H1 (cell line): ENCODE measurements at regions not wholly inside any gene's neighbourhood (a gene's known extent, or its start where the extent isn't known, plus 50 kb on each side); places are given as distances from the start of the nearest gene placed in this dataset.

Source experiments
- CTCF ChIA-PET: fragments of 300-600 bp; sonication (Branson Sonifier 250); formaldehyde crosslinking; loops from one replicate; lab custom pipeline; 2021; ENCODE audit not compliant: partially characterized antibody; lab: Charles Lee
- POLR2A ChIA-PET: fragments of 300-600 bp; sonication (Branson Sonifier 250); formaldehyde crosslinking; loops from one replicate; lab custom pipeline; 2021; ENCODE audit warnings: inconsistent platforms; ENCODE audit not compliant: partially characterized antibody; lab: Charles Lee
- DNase-seq, 2 experiments: peaks; one replicate each; pipeline versions ENCODE4 v3.0.0 to v3.0.0-alpha.2; 2010 to 2022; ENCODE audit warnings: low spot score in 2 of 2, low read depth in 1 of 2, mixed read lengths in 1 of 2
- FAIRE-seq: peaks from 2 replicates; lab custom pipeline; 2011; peaks lifted over from hg19 to GRCh38; lab: Jason Lieb, UNC
- H2AFZ ChIP-seq: 2 replicates; pipeline ENCODE4 v1.8.1; 2012; ENCODE audit warnings: low read length, inconsistent platforms
- H2AK5ac ChIP-seq: 2 replicates; pipeline ENCODE4 v1.6.1; 2013; ENCODE audit warnings: low read depth, low read length
- H2BK120ac ChIP-seq: replicated peaks from 2 replicates; pipeline ENCODE3; 2013; ENCODE audit warnings: low read depth, low read length, inconsistent platforms
- H2BK12ac ChIP-seq: 2 replicates; pipeline ENCODE4 v1.6.1; 2013; ENCODE audit warnings: low read depth, low read length
- H2BK15ac ChIP-seq: 2 replicates; pipeline ENCODE4 v1.6.1; 2013; ENCODE audit warnings: low read length
- H2BK20ac ChIP-seq: 2 replicates; pipeline ENCODE4 v1.6.1; 2013; ENCODE audit warnings: low read length
- H2BK5ac ChIP-seq: 2 replicates; pipeline ENCODE4 v1.6.1; 2013; ENCODE audit warnings: low read depth, low read length
- H3K14ac ChIP-seq: 2 replicates; pipeline ENCODE4 v1.6.1; 2013; ENCODE audit warnings: inconsistent platforms; ENCODE audit not compliant: insufficient read length
- H3K18ac ChIP-seq: 2 replicates; pipeline ENCODE4 v1.6.1; 2013; ENCODE audit warnings: low read length; ENCODE audit errors: extremely low read depth
- H3K23ac ChIP-seq: 2 replicates; pipeline ENCODE4 v1.6.1; 2013; ENCODE audit warnings: inconsistent platforms; ENCODE audit not compliant: insufficient read length
- H3K23me2 ChIP-seq: 2 replicates; pipeline ENCODE4 v1.6.1; 2013; ENCODE audit warnings: low read depth, low read length
- H3K27ac ChIP-seq: 2 replicates; pipeline ENCODE4 v1.6.1; 2011; ENCODE audit warnings: low read depth, low read length, inconsistent platforms
- H3K27me3 ChIP-seq, 4 experiments: replicated peaks in 1 of 4; 1 replicate in 1 of 4; 2 replicates in 3 of 4; pipeline versions ENCODE4 v1.6.1 to v1.8.1; 2011 to 2013; ENCODE audit warnings: low read length in 3 of 4, mild to moderate bottlenecking in 3 of 4, inconsistent platforms in 2 of 4, mixed read lengths in 2 of 4, moderate library complexity in 1 of 4; ENCODE audit not compliant: control insufficient read depth in 3 of 4, insufficient read depth in 3 of 4; ENCODE audit errors: extremely low read depth in 1 of 4
- H3K36me3 ChIP-seq, 4 experiments: 2 replicates each; pipeline versions ENCODE4 v1.6.1 to v1.8.1; 2011 to 2013; ENCODE audit warnings: mild to moderate bottlenecking in 4 of 4, low read length in 3 of 4, moderate library complexity in 2 of 4, control low read depth in 1 of 4, inconsistent platforms in 1 of 4; ENCODE audit not compliant: insufficient read depth in 4 of 4, control insufficient read depth in 2 of 4
- H3K4ac ChIP-seq: replicated peaks from 2 replicates; pipeline ENCODE3; 2013; ENCODE audit warnings: low read length, low read depth, mixed read lengths, inconsistent platforms; ENCODE audit not compliant: insufficient read length
- H3K4me1 ChIP-seq, 4 experiments: replicated peaks in 1 of 4; 1 replicate in 1 of 4; 2 replicates in 3 of 4; pipeline versions ENCODE4 v1.6.1 to v1.8.1; 2011 to 2013; ENCODE audit warnings: low read length in 3 of 4, inconsistent platforms in 2 of 4, mixed read lengths in 1 of 4; ENCODE audit not compliant: insufficient read depth in 4 of 4, control insufficient read depth in 3 of 4
- H3K4me2 ChIP-seq, 2 experiments: 2 replicates each; pipeline versions ENCODE4 v1.6.1 to v1.8.1; 2011 to 2013; ENCODE audit warnings: low read depth in 2 of 2, low read length in 2 of 2, control low read depth in 1 of 2, inconsistent platforms in 1 of 2, mild to moderate bottlenecking in 1 of 2; ENCODE audit not compliant: insufficient read depth in 1 of 2
- H3K4me3 ChIP-seq, 4 experiments: fragments of 200-600, 300-600 bp in 1 of 4; sonication (generic), shearing (Covaris generic), sonication (Bioruptor Twin) in 1 of 4; 2 replicates each; pipeline versions ENCODE4 v1.5.1 to v1.8.1; 2011 to 2016; ENCODE audit warnings: low read length in 4 of 4, low read depth in 3 of 4, control low read depth in 2 of 4, inconsistent platforms in 2 of 4, mild to moderate bottlenecking in 2 of 4, mixed read lengths in 1 of 4, moderate library complexity in 1 of 4; ENCODE audit not compliant: insufficient read depth in 2 of 4; ENCODE audit errors: extremely low read depth in 1 of 4
- H3K56ac ChIP-seq: replicated peaks from 2 replicates; pipeline ENCODE3; 2013; ENCODE audit warnings: low read depth, mild to moderate bottlenecking, mixed read lengths, low read length, inconsistent platforms; ENCODE audit not compliant: insufficient read length
- H3K79me1 ChIP-seq: 2 replicates; pipeline ENCODE4 v1.6.1; 2013; ENCODE audit warnings: low read depth, low read length, control low read depth
- H3K79me2 ChIP-seq, 2 experiments: 2 replicates each; pipeline versions ENCODE4 v1.6.1 to v1.8.1; 2012 to 2013; ENCODE audit warnings: low read length in 2 of 2, mild to moderate bottlenecking in 2 of 2, inconsistent platforms in 1 of 2; ENCODE audit not compliant: insufficient read depth in 2 of 2, control insufficient read depth in 1 of 2
- H3K9ac ChIP-seq, 4 experiments: replicated peaks in 1 of 4; 1 replicate in 1 of 4; 2 replicates in 3 of 4; pipeline versions ENCODE4 v1.6.1 to v1.8.1; 2011 to 2013; ENCODE audit warnings: low read depth in 3 of 4, low read length in 3 of 4, control low read depth in 2 of 4, mild to moderate bottlenecking in 2 of 4, moderate library complexity in 2 of 4, inconsistent platforms in 1 of 4; ENCODE audit errors: extremely low read depth in 1 of 4
- H3K9me3 ChIP-seq, 2 experiments: 2 replicates each; pipeline versions ENCODE4 v1.6.1 to v1.8.1; 2012 to 2013; ENCODE audit warnings: mild to moderate bottlenecking in 2 of 2, moderate library complexity in 2 of 2, control low read depth in 1 of 2, inconsistent platforms in 1 of 2, low read depth in 1 of 2, low read length in 1 of 2, mixed read lengths in 1 of 2; ENCODE audit not compliant: insufficient read depth in 2 of 2
- H4K20me1 ChIP-seq, 2 experiments: replicated peaks in 1 of 2; 2 replicates each; pipeline versions ENCODE3 to v1.8.1; 2011 to 2013; ENCODE audit warnings: inconsistent platforms in 2 of 2, low read length in 2 of 2, mild to moderate bottlenecking in 1 of 2; ENCODE audit not compliant: insufficient read depth in 2 of 2, control insufficient read depth in 1 of 2
- H4K5ac ChIP-seq: 2 replicates; pipeline ENCODE4 v1.6.1; 2013; ENCODE audit warnings: low read length, low read depth, mixed read lengths, inconsistent platforms; ENCODE audit not compliant: insufficient read length
- H4K8ac ChIP-seq: 2 replicates; pipeline ENCODE4 v1.8.0; 2013; ENCODE audit warnings: mild to moderate bottlenecking, moderate library complexity, low read length, inconsistent platforms; ENCODE audit not compliant: insufficient read depth; ENCODE audit errors: extremely low read depth
- H4K91ac ChIP-seq: replicated peaks from 2 replicates; pipeline ENCODE3; 2013; ENCODE audit warnings: low read length, mixed read lengths, inconsistent platforms; ENCODE audit not compliant: insufficient read length
- ASH2L ChIP-seq: fragments of 200-600, 300-600 bp; sonication (generic); IDR thresholded peaks from one replicate; pipeline ENCODE4 v1.7.1; 2017; ENCODE audit warnings: low read length
- HDAC6 ChIP-seq: IDR thresholded peaks from one replicate; pipeline ENCODE4 v1.7.1; 2012; ENCODE audit warnings: low read depth, mild to moderate bottlenecking, inconsistent platforms, low read length, moderate library complexity
- ZNF274 ChIP-seq: IDR thresholded peaks from 2 replicates; pipeline ENCODE4 v1.7.0; 2012; ENCODE audit warnings: low read length, borderline replicate concordance; ENCODE audit errors: extremely low read depth
- WGBS, 2 experiments: shearing (Covaris generic) in 1 of 2; methylation state at CpG; one replicate each; pipeline versions ENCODE4 v1.1.6 to v1.1.7; 2013 to 2015; ENCODE audit warnings: low lambda C conversion rate in 2 of 2, mixed read lengths in 2 of 2, inconsistent platforms in 1 of 2, low coverage in 1 of 2, missing lambda C conversion rate in 1 of 2; ENCODE audit not compliant: insufficient replicate concordance in 2 of 2, insufficient coverage in 1 of 2, insufficient read length in 1 of 2; ENCODE audit errors: extremely low coverage in 1 of 2, missing lambda C conversion rate in 1 of 2; 5-methylcytosine and 5-hydroxymethylcytosine counted together

GRCh38 chr5:4758550-4758949 lies 381.6 kb upstream of the ADAMTS16 start:
- Histone ChIP-seq H4K5ac (no peak overlapping the region), H3K4me3 (no peak overlapping the region), H2BK20ac (no peak overlapping the region), H2BK120ac (no peak overlapping the region), H3K27ac (no peak overlapping the region), H3K9me3 (no peaks in the 10 kb centered on the region), H2BK12ac (no peak overlapping the region), H4K8ac (no peak overlapping the region), H2BK5ac (no peak overlapping the region), H3K27me3 (no peaks in the 10 kb centered on the region), H3K23ac (no peak overlapping the region), H4K20me1 (no peaks in the 10 kb centered on the region), H3K9ac (no peak overlapping the region), H4K91ac (no peak overlapping the region), H3K4me1 (no peaks in the 10 kb centered on the region), H2AK5ac (no peak overlapping the region), H3K79me2 (no peaks in the 10 kb centered on the region), H2AFZ (no peak overlapping the region), H3K56ac (no peak overlapping the region), H3K14ac (no peak overlapping the region), H3K18ac (no peak overlapping the region), H3K4ac (no peak overlapping the region), H3K4me2 (no peak overlapping the region), H3K36me3 (no peaks in the 10 kb centered on the region), H3K79me1 (no peaks in the 10 kb centered on the region), H3K23me2 (no peaks in the 10 kb centered on the region), H2BK15ac (no peak overlapping the region)
- POLR2A ChIA-PET: no interaction called here
- WGBS, 2 experiments: 80% methylated on average over 2 of the region's 2 CpGs; no CpG with 5 or more reads in 1 of the 2 experiments
- FAIRE-seq (no peak), DNase-seq (no peak)
- CTCF ChIA-PET: interaction anchor here (1.7 kb wide), 1 partner anchor 40 kb away, joined by 3 read pairs; no protein-coding TSS in a partner anchor
- TF ChIP-seq HDAC6 (no peak), ASH2L (no peak), ZNF274 (no peak)
